GM04503 (cell line): ENCODE measurements at regions not wholly inside any gene's neighbourhood (a gene's known extent, or its start where the extent isn't known, plus 50 kb on each side); places are given as distances from the start of the nearest gene placed in this dataset.
A peak's percentile ranks its signal among the peaks of the same experiment; 100 is the strongest.
"Not testable (repeated sequence)": the region's sequence is repeated elsewhere in the genome, so short reads cannot be mapped to it uniquely, and the experiment has no call there.

Source experiments
- DNase-seq: peaks from one replicate; pipeline ENCODE4 v3.0.0-alpha.2; 2012; ENCODE audit warnings: low read depth

DNA sequence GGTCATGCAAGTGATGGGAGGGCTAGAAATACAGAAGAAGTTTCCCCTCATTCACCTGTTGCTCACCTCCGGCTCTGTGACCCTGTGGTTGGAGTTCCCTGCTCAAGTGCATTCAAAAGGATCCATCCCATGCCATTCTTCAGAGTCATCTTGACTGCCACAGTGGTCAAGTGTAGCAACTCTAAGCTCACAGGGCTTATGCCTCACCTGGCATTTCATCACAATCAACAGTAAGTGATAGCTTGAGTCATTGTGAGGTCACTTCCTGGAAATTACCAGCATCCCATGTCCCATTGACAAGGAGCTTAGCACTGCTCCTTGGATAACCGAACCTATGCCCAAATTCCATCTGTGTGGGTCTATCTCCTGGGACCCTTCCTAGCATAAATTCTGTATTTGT is 55.6 kb downstream of the OR4C45 start:
- DNase-seq = no peak

DNA sequence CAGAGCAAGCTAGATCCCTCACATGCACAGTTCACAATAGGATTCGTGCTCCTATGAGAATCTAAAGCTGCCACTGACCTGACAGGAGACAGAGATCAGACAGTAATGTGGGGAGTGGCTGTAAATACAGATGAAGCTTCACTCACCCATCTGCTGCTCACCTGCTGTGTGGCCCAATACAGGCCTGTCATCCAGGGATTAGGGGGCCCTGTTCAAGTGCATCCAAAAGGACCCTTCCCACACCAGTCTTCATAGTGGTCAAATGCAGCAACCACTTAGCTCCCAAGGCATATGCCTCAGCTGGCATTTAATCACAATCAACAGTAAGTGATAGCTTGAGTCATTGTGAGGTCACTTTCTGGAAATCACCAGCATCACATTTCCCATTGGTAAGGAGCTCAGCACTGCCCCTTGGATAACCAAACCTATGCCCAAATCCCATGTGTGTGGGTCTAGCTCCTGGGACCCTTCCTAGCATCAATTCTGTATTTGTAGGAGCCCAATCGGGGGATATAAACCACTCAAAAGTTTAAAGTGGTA is 65.6 kb downstream of the OR4C45 start:
- no peak for DNase-seq

DNA sequence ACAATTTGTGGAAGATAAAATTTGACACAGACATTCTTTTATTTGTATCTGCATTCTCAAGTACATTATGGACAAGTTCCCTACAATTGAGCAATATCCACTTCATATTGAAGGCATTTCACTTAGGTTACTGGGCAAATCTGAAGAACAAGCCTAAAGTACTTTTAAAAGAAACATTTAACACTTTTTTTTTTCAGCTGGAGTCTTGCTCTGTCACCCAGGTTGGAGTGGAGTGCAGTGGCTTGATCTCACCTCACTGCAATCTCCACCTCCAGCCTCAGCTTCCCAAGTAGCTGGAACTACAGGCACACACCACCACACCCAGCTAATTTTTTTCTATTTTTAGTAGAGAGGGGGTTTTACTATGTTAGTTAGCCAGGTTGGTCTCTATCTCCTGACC is 70.2 kb downstream of the OR4C45 start:
- no peak for DNase-seq

DNA sequence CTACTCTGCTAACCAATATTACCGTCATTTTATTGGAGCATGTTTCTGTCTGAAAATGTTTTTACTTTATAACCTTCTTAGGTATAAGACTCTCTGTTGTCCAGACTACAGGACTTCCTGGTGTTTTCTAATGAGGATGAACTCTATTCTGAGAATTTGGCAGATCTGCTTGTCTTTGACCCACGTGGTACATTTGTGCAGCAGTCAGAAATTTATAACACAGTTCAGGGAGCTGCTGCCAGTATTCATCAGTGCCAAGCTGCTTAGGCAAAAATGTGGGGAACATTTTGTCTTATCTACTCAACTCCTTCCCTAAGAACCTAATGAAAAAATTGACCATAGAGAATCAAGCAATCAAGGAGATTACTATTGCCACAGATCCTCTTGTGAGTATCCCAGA is 108.0 kb downstream of the OR4C45 start:
- DNase-seq = not testable (repeated sequence)

DNA sequence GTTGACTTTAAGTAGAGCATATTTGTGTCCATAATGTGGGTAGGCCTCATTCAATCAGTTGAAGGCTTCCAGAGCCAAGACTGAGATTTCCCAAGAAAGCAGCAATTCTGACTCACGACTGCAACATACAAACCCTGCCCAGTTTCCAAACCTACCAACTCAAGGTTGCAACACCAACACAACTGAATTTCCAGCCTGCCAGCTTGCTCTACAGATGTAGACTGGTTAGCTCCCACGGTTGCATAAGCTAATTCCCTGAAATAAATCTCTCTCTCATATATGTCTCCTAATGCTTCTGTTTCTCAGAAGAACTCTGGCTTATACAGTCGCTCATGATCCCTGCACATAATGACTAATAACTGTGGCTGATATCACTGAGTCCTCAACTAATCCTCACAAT is 113.6 kb downstream of the OR4C45 start:
- DNase-seq = not testable (repeated sequence)

DNA sequence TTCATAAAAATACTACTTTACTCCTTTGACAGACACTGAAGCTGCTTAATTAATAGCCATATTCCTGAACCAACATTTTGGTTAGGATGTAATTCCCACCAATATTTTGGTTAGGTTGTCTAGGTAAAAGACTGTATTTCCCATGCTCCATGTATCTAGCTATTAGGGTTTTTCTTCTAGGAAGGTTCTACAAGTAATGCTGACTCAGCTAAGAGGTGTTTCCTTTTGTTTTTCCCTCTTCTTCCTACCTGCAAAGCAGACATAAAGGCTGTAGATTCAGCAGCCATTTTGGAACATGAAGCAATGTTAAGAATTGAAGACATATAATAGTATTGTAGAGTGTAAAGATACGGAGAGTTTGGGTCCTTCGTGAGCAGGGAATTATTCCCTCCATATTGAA is 115.3 kb downstream of the OR4C45 start:
- not testable (repeated sequence) for DNase-seq

DNA sequence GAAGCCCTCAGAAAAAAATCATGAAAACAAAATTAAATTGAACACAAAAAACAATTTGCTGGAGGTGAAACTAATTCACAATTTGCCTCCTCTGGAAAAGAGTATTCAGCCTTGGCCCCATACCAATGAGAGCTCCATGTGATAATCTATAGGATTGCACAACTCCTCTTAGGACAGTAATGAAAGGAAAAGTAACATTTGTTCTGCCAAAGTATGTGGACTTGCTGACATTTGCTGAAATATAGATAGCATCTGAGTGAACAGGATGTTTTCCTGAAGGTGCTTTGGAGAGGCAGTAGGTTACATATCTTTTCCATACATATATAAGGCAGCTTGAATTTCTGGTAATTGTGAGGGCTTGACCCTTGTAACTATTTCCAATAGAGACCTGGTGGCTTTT is 122.8 kb downstream of the OR4C45 start:
- DNase-seq = no peak

DNA sequence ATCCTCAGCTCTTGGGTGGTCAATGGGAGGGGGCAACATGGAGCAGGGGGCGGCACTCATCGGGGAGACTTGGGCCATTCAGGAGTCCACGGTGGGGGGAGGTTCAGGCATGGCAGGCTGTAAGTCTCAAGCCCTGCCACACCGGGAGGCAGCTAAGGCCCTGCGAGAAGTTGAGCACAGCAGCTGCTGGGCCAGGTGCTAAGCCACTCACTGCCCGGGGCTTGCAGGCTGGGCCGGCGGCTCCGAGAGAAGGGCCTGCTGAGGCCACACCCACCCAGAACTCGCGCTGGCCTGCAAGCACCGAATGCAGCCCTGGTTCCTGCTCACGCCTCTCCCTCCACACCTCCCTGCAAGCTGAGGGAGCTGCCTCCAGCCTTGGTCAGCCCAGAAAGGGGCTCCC is 131.4 kb downstream of the OR4C45 start:
- DNase-seq = no peak

DNA sequence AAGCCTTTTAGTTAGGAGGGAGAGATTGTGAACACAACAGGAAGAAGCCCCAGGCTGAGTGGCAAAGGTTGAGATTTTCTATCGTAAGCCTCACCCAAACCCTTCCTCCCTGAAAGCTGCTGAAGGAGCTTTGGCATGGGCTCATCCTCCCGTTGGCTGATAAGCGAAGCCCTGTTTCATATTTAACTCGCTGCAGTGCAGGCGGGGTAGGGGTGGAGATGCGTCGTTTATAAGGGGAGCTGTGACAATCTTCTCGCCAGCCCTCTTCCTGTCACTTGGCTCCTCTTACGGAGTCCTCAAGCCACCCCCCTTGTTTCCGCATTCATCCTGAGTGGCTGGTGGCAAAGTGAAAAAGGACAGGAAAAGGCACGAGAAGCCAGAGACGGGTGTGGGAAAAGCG is 137.0 kb downstream of the OR4C45 start:
- DNase-seq = no peak

DNA sequence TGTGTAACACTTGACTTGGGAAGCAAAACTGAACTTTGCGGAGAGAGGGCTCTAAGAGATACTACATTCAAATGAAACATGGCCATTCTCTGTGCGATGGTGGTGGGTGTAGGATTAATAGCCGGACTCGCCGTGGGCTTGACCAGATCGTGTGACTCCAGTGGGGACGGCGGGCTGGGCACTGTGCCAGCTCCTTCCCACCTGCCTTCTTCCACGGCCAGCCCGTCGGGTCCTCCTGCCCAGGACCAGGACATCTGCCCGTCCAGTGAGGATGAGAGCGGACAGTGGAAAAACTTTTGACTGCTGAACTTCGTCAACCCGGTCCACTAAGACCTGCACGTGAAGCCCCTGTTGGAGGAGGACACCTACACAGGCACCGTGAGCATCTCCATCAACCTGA is 137.4 kb downstream of the OR4C45 start:
- DNase-seq = no peak

DNA sequence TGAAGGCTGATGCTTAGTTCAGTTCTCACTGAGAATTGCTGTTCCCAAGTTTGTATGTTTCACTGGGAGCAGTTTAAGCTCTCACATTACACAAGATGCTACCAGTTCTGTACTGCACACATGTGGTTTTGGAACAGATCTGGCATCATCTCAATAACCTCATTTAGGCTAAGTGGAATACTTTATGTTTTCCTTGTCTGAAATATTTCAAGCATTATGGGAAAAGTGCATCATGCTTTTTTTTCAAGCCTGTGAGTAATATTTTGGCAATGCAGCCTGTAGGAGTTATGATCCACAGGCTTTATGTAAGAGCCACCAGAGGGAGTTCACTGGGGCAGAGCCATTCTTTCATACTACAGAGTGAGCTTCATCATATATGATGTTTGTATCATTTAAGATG is 141.5 kb downstream of the OR4C45 start:
- DNase-seq = peak; percentile 19

DNA sequence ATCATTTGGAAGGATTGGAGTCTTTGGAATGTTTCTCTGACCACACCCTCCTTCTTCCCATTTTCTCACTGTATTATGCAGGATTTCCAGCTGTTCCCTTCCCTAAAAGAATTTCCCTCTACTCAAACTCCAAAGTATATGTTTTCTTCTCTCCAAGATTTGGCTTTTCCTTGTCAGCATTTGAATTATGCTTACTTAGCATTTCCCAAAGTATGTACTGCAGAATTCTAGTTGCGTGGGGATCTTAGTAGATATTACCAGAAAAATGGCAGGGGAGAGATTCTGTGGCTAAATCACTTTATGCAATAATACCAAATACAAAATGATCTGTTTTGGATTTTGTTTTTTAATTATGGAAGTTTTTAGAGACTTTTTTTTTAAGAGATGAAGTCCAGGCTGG is 142.3 kb downstream of the OR4C45 start:
- DNase-seq = no peak

DNA sequence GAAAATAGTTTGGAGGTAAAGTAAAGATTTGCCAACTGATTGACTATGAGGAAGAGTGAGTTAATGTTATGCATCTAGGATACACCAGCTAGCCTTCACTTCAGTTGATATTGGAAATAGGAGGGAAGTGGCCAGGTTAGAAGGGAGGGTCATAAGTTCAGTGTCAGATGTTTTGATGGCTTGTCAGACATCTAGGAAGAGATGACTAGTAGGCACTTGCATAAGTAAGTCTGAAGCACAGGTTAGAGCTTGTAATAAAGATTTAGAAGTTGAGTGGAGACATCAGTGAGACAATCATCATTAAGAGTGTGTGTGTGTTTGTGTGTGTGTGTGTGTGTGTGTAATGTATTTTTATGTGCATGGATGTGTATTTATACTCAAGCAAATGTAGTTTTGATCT is 146.1 kb downstream of the OR4C45 start:
- no peak for DNase-seq

DNA sequence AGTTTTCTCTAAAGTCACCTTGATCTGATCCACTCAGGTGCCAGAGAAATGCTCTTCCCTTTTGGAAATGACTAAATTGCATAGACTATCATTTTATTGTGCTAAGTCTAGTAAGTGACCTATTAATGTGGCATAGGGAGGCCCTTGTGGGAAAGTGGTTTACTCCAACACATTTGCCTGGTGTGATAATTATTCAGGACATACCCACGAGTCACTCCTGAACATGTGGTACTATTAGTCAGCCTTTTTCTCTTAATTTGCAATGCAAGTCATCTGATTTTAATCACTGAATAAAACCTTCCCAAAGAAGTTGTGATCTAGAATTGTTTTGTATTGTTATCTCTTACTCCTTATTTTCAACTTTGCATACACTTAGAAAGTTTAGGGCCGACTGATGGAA is 148.7 kb downstream of the OR4C45 start:
- DNase-seq = no peak

DNA sequence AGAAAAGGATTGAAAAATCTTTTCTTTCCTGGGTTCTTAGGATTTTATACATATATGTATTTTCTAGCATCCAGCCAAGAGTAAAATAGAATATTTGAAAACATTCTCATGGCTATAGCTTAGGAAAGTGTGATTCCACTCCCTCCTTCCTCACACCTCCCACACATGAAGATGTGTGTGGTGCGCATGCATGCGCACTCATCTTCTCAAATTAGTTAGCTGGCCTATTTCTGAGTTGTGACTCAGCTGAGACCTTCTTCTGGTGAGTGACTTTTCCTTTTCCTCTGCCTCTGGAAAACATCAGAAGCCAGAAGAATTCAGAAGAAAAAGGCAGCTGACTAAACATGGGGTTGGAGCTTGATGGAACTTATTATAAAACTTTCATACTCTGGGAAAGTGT is 149.8 kb downstream of the OR4C45 start:
- DNase-seq = no peak

DNA sequence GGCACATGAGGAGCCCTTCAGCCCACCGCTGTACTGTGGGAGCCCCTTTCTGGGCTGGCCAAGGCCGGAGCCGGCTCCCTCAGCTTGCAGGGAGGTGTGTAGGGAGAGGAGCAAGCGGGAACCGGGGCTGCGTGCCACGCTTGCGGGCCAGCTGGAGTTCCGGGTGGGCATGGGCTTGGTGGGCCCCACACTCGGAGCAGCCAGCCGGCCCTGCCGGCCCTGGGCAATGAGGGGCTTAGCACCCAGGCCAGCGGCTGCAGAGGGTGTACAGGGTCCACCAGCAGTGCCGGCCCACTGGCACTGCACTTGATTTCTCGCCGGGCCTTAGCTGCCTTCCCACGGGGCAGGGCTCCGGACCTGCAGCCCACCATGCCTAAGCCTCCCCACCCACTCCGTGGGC is 150.5 kb downstream of the OR4C45 start:
- not testable (repeated sequence) for DNase-seq

DNA sequence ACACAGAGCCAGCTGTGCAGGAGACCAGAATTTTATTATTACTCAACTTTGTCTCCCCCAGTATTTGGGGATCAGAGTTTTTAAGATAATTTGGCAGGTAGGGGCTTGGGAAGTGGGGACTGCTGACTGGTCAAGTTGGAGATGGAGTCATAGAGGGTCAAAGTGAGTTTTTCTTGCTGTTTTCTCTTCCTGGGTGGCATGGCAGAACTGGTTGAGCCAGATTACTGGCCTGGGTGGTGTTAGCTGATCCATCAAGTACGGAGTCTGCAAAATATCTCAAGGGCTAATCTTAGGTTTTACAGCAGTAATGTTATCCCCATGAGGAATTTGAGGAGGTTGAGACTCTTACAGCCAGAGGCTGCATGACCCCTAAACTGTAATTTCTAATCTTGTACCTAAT is 153.5 kb downstream of the OR4C45 start:
- no peak for DNase-seq

DNA sequence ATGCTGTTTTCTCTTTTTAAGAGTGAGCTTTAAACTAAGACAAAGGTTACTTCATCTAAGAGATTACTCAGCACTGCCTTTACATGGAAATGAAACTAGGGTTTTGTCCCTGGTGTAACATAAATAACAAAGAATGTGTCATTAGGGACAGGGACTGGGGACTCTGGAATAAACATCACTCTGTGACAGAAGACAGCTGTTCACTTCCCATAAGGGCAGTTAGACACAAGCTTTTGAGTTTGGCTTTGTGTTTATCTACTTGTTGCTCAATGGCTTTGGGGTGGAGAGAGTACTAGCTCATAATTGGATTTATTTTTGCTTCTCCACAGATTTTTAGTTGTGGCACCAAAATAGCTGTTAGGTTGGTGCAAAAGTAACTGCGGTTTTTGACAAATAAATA is 154.5 kb downstream of the OR4C45 start:
- DNase-seq = no peak

DNA sequence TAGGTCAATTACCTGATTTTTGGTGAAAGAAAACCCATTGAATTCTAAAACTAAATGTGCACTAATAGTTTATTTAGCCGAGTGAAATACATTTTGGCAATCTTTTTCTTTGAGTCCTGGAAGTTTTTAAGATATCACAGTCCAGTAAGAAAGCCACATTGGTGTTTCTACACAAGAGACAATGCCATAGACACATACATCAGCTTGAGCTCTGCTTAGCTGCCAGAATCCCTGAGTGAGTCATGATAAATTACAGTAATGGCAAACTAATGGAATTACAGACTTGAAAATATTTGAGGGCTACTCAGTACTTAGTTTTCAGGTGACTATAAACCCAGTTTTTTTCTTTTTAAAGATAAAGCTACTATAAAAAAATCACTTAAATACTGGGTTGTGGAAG is 155.4 kb downstream of the OR4C45 start:
- DNase-seq = no peak

DNA sequence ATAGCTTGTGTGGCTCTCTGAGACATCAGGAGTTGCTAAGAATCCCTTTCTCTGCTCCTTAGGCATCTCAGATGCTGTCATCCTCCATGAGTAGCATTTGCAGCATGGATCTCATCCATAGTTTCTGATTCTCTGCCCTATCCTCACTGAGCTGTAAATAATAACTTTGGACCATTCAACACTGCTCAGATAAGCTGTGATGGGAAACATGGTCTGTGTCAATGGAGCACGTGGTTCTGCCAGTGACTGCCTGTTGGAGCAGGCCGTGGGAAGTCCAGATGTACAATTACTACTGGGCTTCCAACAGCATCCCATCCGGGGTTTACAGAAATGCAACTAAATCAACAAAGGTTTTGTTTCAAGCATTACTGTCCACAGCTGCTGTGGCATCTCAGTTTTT is 160.1 kb downstream of the OR4C45 start:
- no peak for DNase-seq

DNA sequence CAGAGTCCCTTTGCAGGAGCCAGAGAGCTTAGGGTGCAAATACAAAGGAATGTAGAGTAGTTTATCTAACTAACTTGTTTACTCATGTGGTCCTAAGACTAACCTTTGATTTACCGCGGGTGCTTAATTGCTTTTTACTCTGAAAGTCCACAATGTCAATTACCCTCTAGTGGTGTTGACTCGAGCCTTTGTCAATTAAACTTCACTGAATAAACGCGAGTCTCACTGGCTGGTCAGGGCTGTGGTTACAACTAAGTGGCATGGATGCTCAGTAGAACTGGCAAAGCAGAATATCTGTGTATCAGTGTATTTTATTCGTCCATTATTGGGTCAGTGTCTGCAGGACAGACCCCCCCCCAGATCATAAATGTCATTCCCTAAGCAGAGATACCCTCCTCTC is 181.7 kb downstream of the OR4C45 start:
- no peak for DNase-seq

DNA sequence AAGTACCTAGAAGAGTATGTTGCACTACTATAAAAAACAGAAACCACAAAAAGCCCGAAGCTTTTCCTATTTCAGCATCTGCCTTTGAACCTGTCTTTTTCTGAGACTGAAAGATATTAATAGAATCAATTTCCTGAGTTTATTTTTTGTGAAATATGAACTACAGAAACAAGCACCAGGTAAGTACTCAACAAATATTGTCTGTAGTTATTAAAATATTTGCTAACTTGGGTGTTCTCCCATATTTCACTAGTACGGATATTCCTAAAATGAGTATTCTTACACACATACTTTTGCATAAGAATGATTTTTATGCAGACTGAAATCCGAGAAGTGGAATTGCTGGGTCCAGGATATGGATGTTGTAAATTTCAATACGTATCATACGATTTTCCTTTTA is 188.0 kb downstream of the OR4C45 start:
- no peak for DNase-seq

DNA sequence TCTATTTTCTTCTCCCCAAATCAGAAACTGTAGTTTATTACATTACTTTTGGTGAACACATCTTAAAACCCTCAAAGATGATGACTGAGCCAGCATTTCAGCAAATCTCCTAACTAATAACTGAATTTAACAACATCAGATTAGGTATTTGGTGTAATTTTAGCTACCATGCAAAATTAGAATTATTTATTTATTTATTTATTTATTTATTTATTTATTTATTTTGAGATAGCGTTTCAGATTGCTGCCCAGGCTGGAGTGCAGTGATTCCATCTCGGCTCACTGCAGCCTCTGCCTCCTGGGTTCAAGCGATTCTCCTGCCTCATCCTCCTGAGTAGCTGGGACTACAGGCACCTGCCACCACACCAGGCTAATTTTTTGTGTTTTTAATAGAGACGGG is 205.7 kb downstream of the OR4C45 start:
- not testable (repeated sequence) for DNase-seq

DNA sequence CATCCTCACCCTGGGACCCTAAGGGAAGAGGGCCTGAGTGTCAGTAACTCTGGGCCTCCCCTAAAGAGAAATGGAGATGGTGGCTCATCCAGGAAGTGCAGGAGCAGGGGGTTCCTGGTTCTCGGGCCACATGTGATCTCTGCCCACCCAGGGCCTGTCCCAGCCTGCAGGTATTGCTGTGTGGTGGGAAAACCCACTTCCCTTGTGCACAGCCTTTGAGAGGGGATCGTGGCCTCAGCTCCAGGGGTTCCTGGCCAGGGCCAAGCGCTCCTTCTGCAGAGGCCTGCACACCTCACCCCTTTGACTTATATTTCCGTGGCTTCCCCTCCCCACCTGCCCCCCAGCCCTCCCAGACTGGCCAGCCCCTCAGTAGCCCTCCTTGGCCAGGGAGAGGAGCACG is 213.5 kb downstream of the OR4C45 start:
- DNase-seq = no peak

DNA sequence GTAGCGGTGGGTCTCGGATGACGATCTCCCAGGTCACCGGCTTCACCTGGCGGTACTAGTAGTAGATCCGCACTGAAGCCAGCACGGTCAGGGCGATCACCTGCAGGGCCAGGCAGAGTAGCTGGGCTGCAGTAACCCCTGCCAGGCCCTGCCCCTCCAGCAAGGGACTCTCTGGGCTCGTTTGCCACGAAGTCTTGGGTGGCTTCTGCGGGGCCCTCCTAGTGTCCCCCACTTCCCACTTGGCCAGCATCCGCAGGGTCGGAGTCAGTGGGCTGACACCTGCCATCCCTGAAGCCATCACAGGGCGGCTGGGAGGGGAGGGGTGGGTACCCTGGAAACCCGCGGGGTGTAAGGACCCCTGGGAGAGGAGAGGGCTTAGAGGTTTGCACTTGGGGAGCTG is 214.0 kb downstream of the OR4C45 start:
- DNase-seq = no peak
